Activated CD8-positive, alpha-beta T cell treated with anti-CD3 and anti-CD28 coated beads for 36 hours (primary cell): ENCODE measurements at regions not wholly inside any gene's neighbourhood (a gene's known extent, or its start where the extent isn't known, plus 50 kb on each side); places are given as distances from the start of the nearest gene placed in this dataset.

ENCODE experiments used
- ATAC-seq: fragments of 200-7000 bp; cut with Tn5 transposase; one replicate; pipeline ENCODE4 v1.10.0; 2021; ENCODE audit warnings: mild to moderate bottlenecking, moderate library complexity
- CTCF ChIA-PET: fragments of 350-600 bp; sonication (Branson Sonifier 250); formaldehyde crosslinking; loops from one replicate; lab custom pipeline; 2021; ENCODE audit warnings: antibody characterized with exemption; lab: Charles Lee
- POLR2A ChIA-PET: fragments of 350-600 bp; sonication (Branson Sonifier 250); formaldehyde crosslinking; loops from one replicate; lab custom pipeline; 2021; ENCODE audit warnings: antibody characterized with exemption; lab: Charles Lee
- DNase-seq: peaks from one replicate; pipeline ENCODE4 v3.0.0-alpha.2; 2020
- H3K27ac Mint-ChIP-seq: one replicate; pipeline ENCODE4 v1.8.0; 2021; ENCODE audit warnings: mild to moderate bottlenecking, mixed read lengths
- H3K27me3 Mint-ChIP-seq: one replicate; pipeline ENCODE4 v1.8.0; 2021; ENCODE audit warnings: mixed read lengths
- H3K36me3 Mint-ChIP-seq: one replicate; pipeline ENCODE4 v1.8.0; 2021; ENCODE audit warnings: low read depth, mixed read lengths
- H3K4me1 Mint-ChIP-seq: one replicate; pipeline ENCODE4 v1.8.0; 2021; ENCODE audit warnings: low read depth, mixed read lengths
- H3K4me3 Mint-ChIP-seq: one replicate; pipeline ENCODE4 v1.8.0; 2021; ENCODE audit warnings: mild to moderate bottlenecking, moderate library complexity, mixed read lengths
- H3K9me3 Mint-ChIP-seq: one replicate; pipeline ENCODE4 v1.8.0; 2021; ENCODE audit warnings: mixed read lengths
- intact Hi-C: fragments of 100-400 bp; cut with micrococcal nuclease; formaldehyde crosslinking; loops from one replicate; pipeline ENCODE4 v1.10.0; 2022
- TF ChIP-seq, protein P1 (sequence below): fragments of 200-600 bp; IDR thresholded peaks from one replicate; pipeline ENCODE4 v1.8.0; 2022; ENCODE audit warnings: antibody characterized with exemption, mild to moderate bottlenecking

DNA sequence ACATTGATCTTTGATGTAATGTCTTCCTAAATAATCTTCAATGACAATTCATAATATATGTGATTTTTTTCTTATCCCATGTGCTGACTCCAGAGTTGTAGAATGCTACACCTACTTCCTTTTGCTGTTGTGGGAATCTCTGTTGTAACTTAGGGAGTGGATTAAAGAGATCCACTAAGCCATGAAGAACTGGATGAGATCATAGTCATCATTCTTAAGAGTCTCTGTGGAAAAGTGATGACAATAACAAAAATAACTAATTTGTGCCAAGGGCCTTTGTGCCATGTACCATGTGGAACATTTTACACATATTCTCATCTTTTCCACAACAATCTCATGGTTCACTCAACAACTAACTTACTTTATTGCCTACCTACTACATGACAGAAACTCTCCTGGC, 162.9 kb upstream of the PDZRN3 start:
- POLR2A ChIA-PET, result no interaction called here
- Mint-ChIP-seq H3K27ac (no peak overlapping the region), H3K36me3 (no peaks in the 10 kb centered on the region), H3K4me3 (no peak overlapping the region), H3K9me3 (peaks cover 3% of the 10 kb centered on the region), H3K4me1 (no peaks in the 10 kb centered on the region), H3K27me3 (no peaks in the 10 kb centered on the region)
- CTCF ChIA-PET, result no interaction called here
- intact Hi-C loops, result no loop called here
- no peak for ATAC-seq
- TF ChIP-seq, protein P1, sequence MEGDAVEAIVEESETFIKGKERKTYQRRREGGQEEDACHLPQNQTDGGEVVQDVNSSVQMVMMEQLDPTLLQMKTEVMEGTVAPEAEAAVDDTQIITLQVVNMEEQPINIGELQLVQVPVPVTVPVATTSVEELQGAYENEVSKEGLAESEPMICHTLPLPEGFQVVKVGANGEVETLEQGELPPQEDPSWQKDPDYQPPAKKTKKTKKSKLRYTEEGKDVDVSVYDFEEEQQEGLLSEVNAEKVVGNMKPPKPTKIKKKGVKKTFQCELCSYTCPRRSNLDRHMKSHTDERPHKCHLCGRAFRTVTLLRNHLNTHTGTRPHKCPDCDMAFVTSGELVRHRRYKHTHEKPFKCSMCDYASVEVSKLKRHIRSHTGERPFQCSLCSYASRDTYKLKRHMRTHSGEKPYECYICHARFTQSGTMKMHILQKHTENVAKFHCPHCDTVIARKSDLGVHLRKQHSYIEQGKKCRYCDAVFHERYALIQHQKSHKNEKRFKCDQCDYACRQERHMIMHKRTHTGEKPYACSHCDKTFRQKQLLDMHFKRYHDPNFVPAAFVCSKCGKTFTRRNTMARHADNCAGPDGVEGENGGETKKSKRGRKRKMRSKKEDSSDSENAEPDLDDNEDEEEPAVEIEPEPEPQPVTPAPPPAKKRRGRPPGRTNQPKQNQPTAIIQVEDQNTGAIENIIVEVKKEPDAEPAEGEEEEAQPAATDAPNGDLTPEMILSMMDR, result no peak
- DNase-seq, result no peak

DNA sequence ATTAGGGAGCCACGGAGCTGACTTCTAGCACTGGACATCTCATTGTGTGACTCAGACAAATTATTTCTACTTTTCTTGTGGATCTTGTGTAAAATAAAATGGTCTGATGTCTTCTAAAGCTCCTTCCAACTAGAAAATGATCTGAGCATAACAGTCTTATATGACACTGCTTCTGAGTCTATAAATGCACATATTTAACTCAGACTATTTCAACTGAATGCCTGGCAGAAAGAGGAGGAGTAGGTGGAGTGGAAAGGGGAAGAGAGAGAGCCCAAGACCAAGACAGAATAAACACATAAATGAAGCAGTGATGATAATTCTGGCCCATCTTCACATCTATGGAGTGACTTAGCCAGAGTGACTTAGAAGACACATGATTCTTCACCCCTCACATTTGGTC, 162.3 kb upstream of the PDZRN3 start:
- H3K9me3 Mint-ChIP-seq, result peaks cover 3% of the 10 kb centered on the region
- ATAC-seq (no peak), DNase-seq (no peak)
- no peak overlapping the region for H3K27ac Mint-ChIP-seq
- no peaks in the 10 kb centered on the region for H3K27me3 Mint-ChIP-seq
- intact Hi-C loops, result no loop called here
- H3K4me1 Mint-ChIP-seq, result no peaks in the 10 kb centered on the region
- ChIA-PET CTCF (no interaction called here), POLR2A (no interaction called here)
- H3K4me3 Mint-ChIP-seq, result no peak overlapping the region
- TF ChIP-seq, protein P1, result no peak
- no peaks in the 10 kb centered on the region for H3K36me3 Mint-ChIP-seq

DNA sequence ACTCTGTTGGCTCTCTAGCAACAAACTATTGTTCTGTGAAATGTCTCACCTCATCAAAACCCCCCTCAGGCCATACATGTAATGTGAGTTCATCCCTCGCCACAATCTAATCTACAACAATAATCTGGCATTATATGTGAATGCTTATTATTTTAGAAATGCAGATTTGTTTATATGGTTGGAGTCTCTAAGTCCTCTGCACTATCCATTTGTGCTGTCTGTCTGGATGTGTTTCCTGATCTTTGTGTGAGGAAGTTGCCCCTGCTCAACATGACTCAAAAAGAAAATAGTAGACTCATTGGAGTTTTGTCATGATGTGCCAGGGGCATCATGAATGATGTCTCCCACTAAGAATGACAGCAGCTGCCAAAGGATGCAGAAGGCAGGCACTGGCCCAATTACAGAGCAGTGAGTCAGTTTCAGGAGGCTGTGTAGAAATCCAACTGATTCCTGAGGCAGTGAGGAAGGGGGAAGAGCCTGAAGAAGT, 161.6 kb upstream of the PDZRN3 start:
- CTCF ChIA-PET, result no interaction called here
- no peak for ATAC-seq
- Mint-ChIP-seq H3K27me3 (no peaks in the 10 kb centered on the region), H3K4me1 (no peaks in the 10 kb centered on the region), H3K4me3 (no peak overlapping the region), H3K9me3 (peaks cover 3% of the 10 kb centered on the region), H3K36me3 (no peaks in the 10 kb centered on the region), H3K27ac (no peak overlapping the region)
- TF ChIP-seq, protein P1, result no peak
- POLR2A ChIA-PET, result interaction anchor here (0.6 kb wide), 1 partner anchor 13 kb away, joined by 3 read pairs; no protein-coding TSS in a partner anchor
- intact Hi-C loops, result no loop called here
- no peak for DNase-seq

DNA sequence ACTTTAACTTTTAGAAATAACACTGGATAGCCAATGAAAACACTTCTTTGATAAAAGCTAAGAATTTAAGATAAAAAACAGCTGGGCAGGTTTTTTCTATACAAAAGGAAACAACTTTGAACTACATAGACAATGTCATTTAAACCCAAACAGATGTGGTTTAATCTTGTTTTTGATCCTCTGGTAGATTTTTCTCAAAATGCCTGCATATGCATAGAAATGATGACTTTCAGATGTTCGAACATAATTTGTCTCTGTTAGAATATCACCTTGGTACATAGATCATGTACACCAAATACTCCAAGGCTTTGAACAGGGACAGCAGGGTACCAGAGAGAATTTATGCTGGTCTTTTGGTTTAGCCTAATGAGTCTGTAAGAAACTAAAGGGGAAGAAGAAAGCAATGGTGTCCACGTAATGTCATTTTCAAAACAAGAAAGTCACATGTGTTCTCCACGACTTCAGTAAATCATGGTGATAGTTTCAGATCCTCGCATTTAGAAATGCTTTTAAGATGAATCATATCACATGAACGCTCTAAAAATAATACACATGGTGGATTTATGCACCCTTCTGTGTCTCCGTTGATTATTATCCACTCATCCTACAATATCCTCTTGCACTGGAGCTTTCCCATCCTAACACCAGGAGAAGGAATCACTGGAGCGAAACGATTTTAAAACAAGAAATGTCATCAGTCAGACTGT, 160.1 kb upstream of the PDZRN3 start:
- no peaks in the 10 kb centered on the region for H3K27me3 Mint-ChIP-seq
- H3K9me3 Mint-ChIP-seq, result peaks cover 3% of the 10 kb centered on the region
- H3K27ac Mint-ChIP-seq, result no peak overlapping the region
- no peak for ATAC-seq
- CTCF ChIA-PET, result no interaction called here
- POLR2A ChIA-PET, result no interaction called here
- TF ChIP-seq, protein P1, result no peak
- H3K36me3 Mint-ChIP-seq, result no peaks in the 10 kb centered on the region
- intact Hi-C loops, result no loop called here
- DNase-seq, result no peak
- H3K4me3 Mint-ChIP-seq, result no peak overlapping the region
- no peaks in the 10 kb centered on the region for H3K4me1 Mint-ChIP-seq

DNA sequence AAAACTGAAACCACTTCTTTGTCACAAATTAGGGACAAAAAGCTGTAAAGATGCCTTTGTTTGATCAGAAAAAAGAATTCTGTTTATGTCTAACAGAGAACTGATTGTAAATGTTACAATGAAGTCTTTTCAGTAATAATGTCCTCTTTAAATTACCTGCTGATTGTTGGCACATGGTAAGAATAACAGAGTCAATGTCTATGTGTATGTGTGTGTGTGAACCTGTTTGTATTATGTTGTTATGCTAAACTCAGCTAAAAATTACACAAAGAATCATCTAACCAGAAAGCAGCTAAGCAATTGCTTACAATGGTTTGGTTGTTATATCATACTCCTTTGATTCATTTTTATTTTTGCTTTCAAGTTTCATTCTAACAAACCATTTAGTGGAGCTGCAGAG, 159.1 kb upstream of the PDZRN3 start:
- DNase-seq (no peak), ATAC-seq (no peak)
- POLR2A ChIA-PET, result no interaction called here
- Mint-ChIP-seq H3K9me3 (peaks cover 3% of the 10 kb centered on the region), H3K36me3 (no peaks in the 10 kb centered on the region), H3K27me3 (no peaks in the 10 kb centered on the region), H3K4me3 (no peak overlapping the region), H3K4me1 (no peaks in the 10 kb centered on the region), H3K27ac (no peak overlapping the region)
- TF ChIP-seq, protein P1, result no peak
- intact Hi-C loops, result no loop called here
- CTCF ChIA-PET, result no interaction called here
